IPS-15b (cell line): ENCODE measurements at regions not wholly inside any gene's neighbourhood (a gene's known extent, or its start where the extent isn't known, plus 50 kb on each side); places are given as distances from the start of the nearest gene placed in this dataset.

Experiments
- H3K27me3 ChIP-seq: one replicate; pipeline ENCODE4 v1.6.1; 2013; ENCODE audit warnings: low read length; ENCODE audit not compliant: control insufficient read depth, insufficient read depth
- H3K36me3 ChIP-seq: one replicate; pipeline ENCODE4 v1.6.1; 2013; ENCODE audit warnings: low read length; ENCODE audit not compliant: control insufficient read depth, insufficient read depth
- H3K4me1 ChIP-seq: one replicate; pipeline ENCODE4 v1.6.1; 2013; ENCODE audit warnings: mild to moderate bottlenecking, low read length; ENCODE audit not compliant: control insufficient read depth, insufficient read depth
- H3K4me3 ChIP-seq: one replicate; pipeline ENCODE4 v1.5.1; 2013; ENCODE audit warnings: low read depth, low read length
- H3K9ac ChIP-seq: one replicate; pipeline ENCODE4 v1.6.1; 2013; ENCODE audit warnings: low read depth, mild to moderate bottlenecking, low read length
- H3K9me3 ChIP-seq: one replicate; pipeline ENCODE4 v1.6.1; 2013; ENCODE audit warnings: mild to moderate bottlenecking, low read length; ENCODE audit not compliant: control insufficient read depth, insufficient read depth

DNA sequence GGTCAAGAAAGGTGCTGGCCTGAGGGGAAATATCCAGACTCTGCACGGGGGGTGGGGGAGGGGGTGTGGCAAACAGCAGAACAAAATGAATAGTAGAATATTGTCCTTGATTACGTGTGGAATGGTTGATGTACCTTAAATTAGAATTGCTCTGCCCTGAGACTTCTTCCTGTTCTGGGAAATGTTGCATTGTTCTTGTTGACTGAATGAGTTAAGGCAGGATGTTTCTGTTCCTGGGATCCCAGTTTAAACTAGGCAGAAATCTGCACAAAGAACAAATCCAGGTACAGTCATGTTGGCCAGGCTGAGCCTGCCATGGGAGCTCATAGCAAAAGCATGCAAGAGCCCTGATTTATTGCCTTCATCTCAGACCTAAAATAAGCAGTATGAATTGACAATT, 558.7 kb upstream of the VSTM2A start:
- H3K4me1 ChIP-seq = no peaks in the 10 kb centered on the region
- H3K4me3 ChIP-seq = no peak overlapping the region
- H3K9me3 ChIP-seq = no peaks in the 10 kb centered on the region
- H3K36me3 ChIP-seq = no peaks in the 10 kb centered on the region
- no peaks in the 10 kb centered on the region for H3K27me3 ChIP-seq
- H3K9ac ChIP-seq = no peak overlapping the region

DNA sequence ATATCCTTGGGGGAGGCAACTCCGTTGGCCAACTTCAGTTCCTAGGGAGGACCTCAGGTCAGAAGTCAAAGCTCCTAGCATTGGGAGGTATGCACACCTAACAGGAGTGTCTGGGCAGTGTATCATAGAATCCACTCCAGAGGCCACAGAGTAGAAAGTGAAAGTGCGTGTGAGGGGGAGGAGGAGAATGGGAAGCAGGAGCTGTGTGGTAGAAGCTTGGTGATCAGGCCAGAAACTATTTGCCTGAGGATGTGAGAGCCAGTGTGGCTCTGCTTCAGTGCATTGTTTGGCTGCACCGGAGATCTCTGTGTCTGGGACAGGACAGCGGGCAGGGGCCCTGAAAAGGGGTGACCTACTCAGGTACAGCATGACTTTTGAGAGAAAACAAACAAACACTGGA, 557.4 kb upstream of the VSTM2A start:
- Histone ChIP-seq H3K9ac (no peak overlapping the region), H3K4me3 (no peak overlapping the region), H3K4me1 (no peaks in the 10 kb centered on the region), H3K36me3 (no peaks in the 10 kb centered on the region), H3K27me3 (no peaks in the 10 kb centered on the region), H3K9me3 (no peaks in the 10 kb centered on the region)

DNA sequence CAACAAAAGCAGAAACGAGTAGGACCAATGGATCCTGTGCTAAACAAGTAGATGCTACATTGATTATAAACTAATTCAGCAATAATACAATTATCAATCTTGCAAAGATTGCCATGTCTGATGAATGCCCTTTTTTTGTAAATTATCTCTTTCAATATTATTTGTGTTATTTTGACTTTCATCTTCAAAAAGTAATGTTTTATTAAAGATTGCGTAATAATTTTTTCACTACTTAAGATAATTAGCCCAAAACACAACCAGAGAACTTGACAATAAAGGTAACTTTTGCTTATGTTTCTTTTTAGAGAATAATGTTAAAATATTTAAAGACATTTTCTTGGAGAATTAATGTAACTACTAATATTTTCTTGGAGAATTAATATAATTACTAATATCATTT, 553.8 kb upstream of the VSTM2A start:
- Histone ChIP-seq H3K27me3 (no peaks in the 10 kb centered on the region), H3K9ac (no peak overlapping the region), H3K4me3 (no peak overlapping the region), H3K4me1 (peaks cover 2% of the 10 kb centered on the region), H3K9me3 (no peaks in the 10 kb centered on the region), H3K36me3 (no peaks in the 10 kb centered on the region)

DNA sequence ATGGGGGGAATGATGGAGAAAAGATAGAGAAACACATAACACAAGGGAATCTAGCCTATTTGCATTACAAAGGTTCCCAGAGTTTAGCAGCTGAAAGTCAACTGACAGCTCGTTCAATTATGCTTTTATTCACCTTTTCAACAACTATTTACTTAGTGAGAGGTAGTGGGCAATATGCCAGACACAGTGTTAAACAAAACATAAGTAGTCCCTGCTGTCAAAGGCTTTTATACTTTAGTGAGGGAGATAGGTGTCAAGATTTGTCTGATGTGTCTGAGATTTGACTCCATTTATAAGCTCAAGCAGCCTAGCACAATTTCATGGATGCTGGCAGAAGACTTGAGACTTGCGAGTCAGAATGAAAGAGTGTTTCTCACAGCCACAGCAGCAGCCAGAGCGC, 549.0 kb upstream of the VSTM2A start:
- H3K9me3 ChIP-seq = no peaks in the 10 kb centered on the region
- no peak overlapping the region for H3K9ac ChIP-seq
- no peaks in the 10 kb centered on the region for H3K36me3 ChIP-seq
- H3K27me3 ChIP-seq = no peaks in the 10 kb centered on the region
- peaks cover 2% of the 10 kb centered on the region for H3K4me1 ChIP-seq
- H3K4me3 ChIP-seq = no peak overlapping the region

DNA sequence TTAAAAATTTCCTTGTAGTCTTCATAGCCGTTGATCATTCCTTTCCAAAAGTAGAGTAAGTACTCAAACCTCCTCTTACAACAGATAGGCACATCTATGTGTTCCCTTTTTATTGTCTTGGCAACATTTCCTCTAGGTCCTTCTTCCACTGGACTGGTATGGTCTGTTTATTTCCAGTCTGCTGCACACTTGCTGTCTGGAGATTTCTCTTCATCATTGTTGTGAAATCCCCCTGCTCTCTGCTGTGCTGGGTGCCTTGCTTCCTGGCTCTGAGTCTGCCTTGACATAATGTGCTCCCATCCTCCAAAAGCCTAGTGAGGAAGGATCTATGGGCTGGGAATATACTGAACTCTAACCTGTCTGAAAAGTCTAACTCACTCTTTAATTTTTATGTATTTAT, 545.3 kb upstream of the VSTM2A start:
- Histone ChIP-seq H3K36me3 (no peaks in the 10 kb centered on the region), H3K4me1 (peaks cover 2% of the 10 kb centered on the region), H3K4me3 (no peak overlapping the region), H3K27me3 (no peaks in the 10 kb centered on the region), H3K9me3 (no peaks in the 10 kb centered on the region), H3K9ac (no peak overlapping the region)

DNA sequence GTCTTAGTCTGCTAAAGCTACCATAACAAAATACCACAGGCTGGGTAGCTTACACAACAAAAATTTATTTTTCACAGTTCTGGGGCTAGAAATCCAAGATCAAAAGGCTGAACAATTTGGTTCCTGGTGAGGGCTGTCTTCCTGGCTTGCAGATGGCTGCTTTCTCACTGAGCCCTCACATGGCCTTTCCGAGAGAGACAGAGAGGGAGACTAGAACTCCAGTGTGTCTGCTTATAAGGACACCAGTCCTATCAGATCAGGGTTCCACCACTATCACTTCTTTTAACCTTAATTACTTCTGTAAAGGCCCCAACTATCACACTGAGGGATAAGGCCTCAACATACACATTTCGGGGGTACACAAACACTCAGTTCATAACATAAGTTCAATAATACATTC, 527.4 kb upstream of the VSTM2A start:
- H3K36me3 ChIP-seq = no peaks in the 10 kb centered on the region
- H3K4me1 ChIP-seq = peaks cover 2% of the 10 kb centered on the region
- no peak overlapping the region for H3K4me3 ChIP-seq
- H3K27me3 ChIP-seq = no peaks in the 10 kb centered on the region
- no peaks in the 10 kb centered on the region for H3K9me3 ChIP-seq
- no peak overlapping the region for H3K9ac ChIP-seq

DNA sequence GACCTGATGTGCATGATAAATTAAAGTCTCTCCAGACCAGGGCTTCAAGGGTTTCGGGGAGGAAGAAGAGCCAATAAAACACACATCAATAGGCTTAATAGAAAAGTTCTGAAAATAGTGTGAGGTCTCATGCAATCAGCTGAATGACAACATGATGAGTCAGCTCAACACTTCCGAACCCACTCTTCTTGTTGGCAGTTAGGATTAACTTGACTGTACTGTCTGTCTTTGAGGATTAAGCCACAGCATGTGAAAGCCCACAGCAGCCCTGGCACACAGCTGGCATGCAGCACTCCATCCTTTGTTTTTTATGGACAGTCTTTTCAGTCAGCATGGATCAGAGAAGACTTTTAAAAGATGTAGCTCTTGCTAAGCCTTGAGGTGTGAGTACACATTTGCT, 526.9 kb upstream of the VSTM2A start:
- Histone ChIP-seq H3K4me1 (peaks cover 2% of the 10 kb centered on the region), H3K9ac (no peak overlapping the region), H3K36me3 (no peaks in the 10 kb centered on the region), H3K4me3 (no peak overlapping the region), H3K9me3 (no peaks in the 10 kb centered on the region), H3K27me3 (no peaks in the 10 kb centered on the region)

DNA sequence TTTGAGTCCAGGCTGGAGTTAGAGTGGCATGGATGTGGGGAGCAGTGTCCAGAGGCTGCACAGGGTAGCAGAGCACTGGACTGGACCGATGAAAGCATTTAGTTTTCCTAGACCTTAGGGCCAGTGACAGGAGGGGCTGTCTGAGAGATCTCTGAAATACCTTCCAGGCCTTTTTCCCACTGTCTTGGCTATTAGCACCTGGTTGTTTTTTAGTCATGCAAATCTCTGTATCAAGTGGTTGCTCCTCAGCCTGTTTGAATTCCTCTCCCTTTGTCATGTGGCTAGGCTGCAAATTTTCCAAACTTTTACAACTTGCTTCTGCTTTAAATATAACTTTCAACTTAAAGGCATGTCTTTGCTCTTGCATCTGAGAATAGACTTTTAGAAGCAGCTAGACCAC, 504.3 kb upstream of the VSTM2A start:
- Histone ChIP-seq H3K4me3 (no peak overlapping the region), H3K9ac (no peak overlapping the region), H3K9me3 (peaks cover 8% of the 10 kb centered on the region), H3K27me3 (no peaks in the 10 kb centered on the region), H3K4me1 (no peaks in the 10 kb centered on the region), H3K36me3 (no peaks in the 10 kb centered on the region)

DNA sequence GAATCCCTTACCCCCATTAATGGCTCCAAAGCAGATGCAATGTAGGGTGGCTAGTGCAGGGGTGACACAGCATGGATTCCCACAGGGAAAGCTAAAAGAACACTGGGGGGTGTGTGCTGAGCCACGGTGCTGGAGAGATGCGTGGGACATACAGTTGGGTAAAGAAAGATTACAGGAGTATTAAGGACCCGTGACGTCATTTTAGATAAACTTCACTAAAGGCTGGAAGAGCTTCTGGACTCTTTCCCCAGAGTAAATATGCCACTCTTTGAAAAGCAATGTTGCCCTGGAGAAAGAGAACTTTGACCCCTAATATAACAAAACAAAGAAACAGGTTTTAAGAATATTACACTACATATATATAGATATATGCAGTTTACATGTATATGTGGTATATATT, 481.5 kb upstream of the VSTM2A start:
- no peak overlapping the region for H3K4me3 ChIP-seq
- H3K36me3 ChIP-seq = no peaks in the 10 kb centered on the region
- no peaks in the 10 kb centered on the region for H3K27me3 ChIP-seq
- no peak overlapping the region for H3K9ac ChIP-seq
- H3K9me3 ChIP-seq = no peaks in the 10 kb centered on the region
- H3K4me1 ChIP-seq = no peaks in the 10 kb centered on the region

DNA sequence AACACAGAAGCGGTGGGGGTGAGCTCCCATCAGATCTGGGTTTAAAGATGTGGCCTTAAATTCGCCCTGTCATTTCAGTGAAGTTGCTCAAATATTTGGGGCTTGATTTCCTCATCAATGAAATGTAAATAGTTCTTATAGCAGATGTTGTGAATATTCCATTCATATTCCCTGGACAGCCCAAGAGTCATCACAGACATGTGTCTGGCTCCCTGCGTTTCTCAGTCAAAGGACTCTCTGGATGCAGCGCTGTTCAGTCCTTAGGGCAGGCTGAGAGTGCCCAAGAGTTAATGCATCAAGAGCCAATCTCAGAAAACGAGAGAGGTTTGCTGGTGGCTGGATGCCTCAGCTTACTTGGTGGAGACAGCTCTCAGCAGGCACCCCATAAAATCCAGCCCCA, 475.5 kb upstream of the VSTM2A start:
- H3K4me3 ChIP-seq = no peak overlapping the region
- no peaks in the 10 kb centered on the region for H3K4me1 ChIP-seq
- H3K9me3 ChIP-seq = no peaks in the 10 kb centered on the region
- H3K36me3 ChIP-seq = no peaks in the 10 kb centered on the region
- H3K9ac ChIP-seq = no peak overlapping the region
- H3K27me3 ChIP-seq = no peaks in the 10 kb centered on the region

DNA sequence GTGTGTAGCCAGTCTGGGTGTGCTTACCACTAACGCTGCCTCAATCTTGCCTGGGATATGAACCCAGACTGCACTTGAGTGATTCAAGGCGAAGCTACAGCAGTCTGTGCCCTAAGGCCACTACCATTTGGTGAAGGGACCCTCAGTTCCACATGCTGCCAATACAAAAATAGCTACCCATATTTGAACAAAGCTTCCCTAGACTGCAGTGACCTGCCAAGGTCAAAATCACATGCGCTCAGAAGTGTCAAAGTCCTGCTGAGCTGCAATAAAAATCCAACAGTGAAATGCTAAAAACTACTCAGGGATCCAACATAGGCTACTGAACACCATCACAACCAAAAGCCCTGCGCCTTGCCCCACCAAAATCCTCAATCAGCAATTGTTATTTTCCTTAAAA, 472.3 kb upstream of the VSTM2A start:
- H3K4me1 ChIP-seq = no peaks in the 10 kb centered on the region
- H3K36me3 ChIP-seq = no peaks in the 10 kb centered on the region
- H3K9me3 ChIP-seq = no peaks in the 10 kb centered on the region
- no peak overlapping the region for H3K9ac ChIP-seq
- H3K27me3 ChIP-seq = no peaks in the 10 kb centered on the region
- H3K4me3 ChIP-seq = no peak overlapping the region

DNA sequence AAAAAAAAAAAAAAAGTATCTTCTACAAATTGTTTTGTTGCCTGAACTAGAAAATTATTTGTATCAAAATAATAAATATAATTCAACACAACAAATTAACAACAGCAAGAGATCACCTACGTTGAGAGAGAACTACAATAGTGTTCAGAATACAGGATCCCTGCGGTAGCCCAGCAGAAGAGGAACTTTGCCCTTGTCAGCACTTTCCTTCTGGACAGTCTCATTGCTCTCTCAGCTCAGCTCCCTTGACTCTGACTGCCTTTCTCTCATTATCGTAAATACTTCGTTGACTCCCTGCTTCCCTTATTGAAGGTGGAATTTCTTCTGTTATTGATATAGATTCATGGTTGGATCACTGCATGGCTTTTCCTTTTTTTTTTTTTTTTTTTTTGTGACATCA, 469.5 kb upstream of the VSTM2A start:
- H3K27me3 ChIP-seq = no peaks in the 10 kb centered on the region
- H3K9me3 ChIP-seq = no peaks in the 10 kb centered on the region
- no peak overlapping the region for H3K4me3 ChIP-seq
- no peak overlapping the region for H3K9ac ChIP-seq
- H3K4me1 ChIP-seq = no peaks in the 10 kb centered on the region
- H3K36me3 ChIP-seq = no peaks in the 10 kb centered on the region

DNA sequence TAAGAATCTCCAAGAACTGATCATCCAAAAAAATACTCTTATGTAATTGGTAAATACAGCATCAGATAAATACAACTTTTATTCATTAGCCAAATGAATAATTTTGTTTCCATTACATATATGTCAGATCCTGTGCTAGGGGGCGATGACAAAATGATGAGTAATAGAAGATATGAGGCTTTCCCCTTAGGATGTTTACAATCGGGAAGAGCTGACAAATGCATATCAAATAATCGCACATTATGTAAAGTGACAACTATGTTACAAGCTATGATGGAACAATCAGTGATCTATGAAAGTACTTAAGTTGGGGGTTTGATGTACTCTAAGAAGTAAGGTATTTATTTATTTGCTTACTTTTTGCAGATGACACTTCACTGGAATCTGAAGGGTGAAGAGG, 465.6 kb upstream of the VSTM2A start:
- no peak overlapping the region for H3K9ac ChIP-seq
- no peaks in the 10 kb centered on the region for H3K4me1 ChIP-seq
- no peaks in the 10 kb centered on the region for H3K9me3 ChIP-seq
- H3K36me3 ChIP-seq = no peaks in the 10 kb centered on the region
- no peaks in the 10 kb centered on the region for H3K27me3 ChIP-seq
- no peak overlapping the region for H3K4me3 ChIP-seq
